PFSK-1 (cell line): ENCODE measurements at regions not wholly inside any gene's neighbourhood (a gene's known extent, or its start where the extent isn't known, plus 50 kb on each side); places are given as distances from the start of the nearest gene placed in this dataset.

Experiments used
- POLR2AphosphoS5 ChIP-seq: IDR thresholded peaks from 2 replicates; pipeline ENCODE4 v1.6.1; 2012; ENCODE audit warnings: low read depth, mild to moderate bottlenecking, control low read depth, low read length, moderate library complexity
- REST ChIP-seq, 2 experiments: IDR thresholded peaks; 2 replicates each; pipeline versions ENCODE4 v1.6.1 to v1.8.0; 2011 to 2012; ENCODE audit warnings: low read depth in 2 of 2, low read length in 2 of 2, control low read depth in 1 of 2, inconsistent platforms in 1 of 2, mild to moderate bottlenecking in 1 of 2, moderate library complexity in 1 of 2; ENCODE audit not compliant: insufficient read depth in 1 of 2
- SIN3A ChIP-seq: IDR thresholded peaks from 2 replicates; pipeline ENCODE4 v1.6.1; 2012; ENCODE audit warnings: mild to moderate bottlenecking, low read length, moderate library complexity, borderline replicate concordance; ENCODE audit not compliant: insufficient read depth
- TAF1 ChIP-seq: IDR thresholded peaks from 2 replicates; pipeline ENCODE4 v1.6.1; 2012; ENCODE audit warnings: low read length, control low read depth, borderline replicate concordance; ENCODE audit not compliant: insufficient read depth

DNA sequence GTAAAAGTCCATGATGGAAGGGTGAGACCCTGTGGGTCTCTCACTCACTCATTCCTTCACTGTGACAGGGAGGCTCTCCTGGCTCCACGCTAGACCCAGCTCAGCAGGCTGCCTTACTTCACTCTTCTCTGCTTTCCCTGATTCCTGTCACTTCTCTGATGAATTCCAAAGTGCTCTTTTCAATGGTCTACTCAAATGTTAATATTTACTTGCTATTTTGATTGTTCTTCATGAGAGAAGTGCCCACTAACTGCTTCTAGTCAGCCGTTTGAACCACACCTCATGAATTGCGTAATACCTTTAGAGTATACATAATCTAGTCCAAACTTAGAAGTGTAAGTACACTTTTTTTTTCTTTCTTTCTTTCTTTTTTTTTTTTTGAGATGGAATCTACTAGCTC is 1350.2 kb upstream of the RAG2 start:
- TF ChIP-seq TAF1 (no peak), POLR2AphosphoS5 (no peak), SIN3A (no peak), REST (IDR thresholded peaks at IDR 0.05; ENCODE audit: insufficient read depth in 1 of 2, low read depth in 2 of 2, low read length in 2 of 2) (no peak)
